ENCODE measurements at regions not wholly inside any gene's neighbourhood (a gene's known extent, or its start where the extent isn't known, plus 50 kb on each side); places are given as distances from the start of the nearest gene placed in this dataset.

DNA sequence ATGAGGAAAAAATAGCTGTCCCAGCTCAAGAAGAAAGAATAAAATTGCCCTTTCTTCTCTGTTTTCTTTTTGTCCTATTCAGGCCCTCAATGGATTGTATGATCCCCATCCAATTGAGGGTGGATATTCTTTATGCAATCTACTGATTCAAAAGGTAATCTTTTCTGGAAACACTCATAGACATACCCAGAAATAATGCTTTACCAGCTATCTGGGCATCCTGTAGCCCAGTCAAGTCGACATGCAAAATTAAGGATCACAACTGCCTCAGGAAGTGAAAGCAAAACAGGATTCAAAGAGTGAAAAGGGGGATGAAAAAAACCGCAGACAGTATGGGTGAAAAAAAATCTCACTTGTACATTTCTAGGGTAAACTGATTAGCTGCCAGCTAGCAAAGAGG, 410.1 kb downstream of the TBC1D32 start:
- Histone ChIP-seq H3K4me1 (ENCODE audit: insufficient read depth, low read length, poor library complexity, severe bottlenecking) (no peaks in the 10 kb centered on the region), H3K9me3 (ENCODE audit: low read depth, low read length, poor library complexity, severe bottlenecking) (no peaks in the 10 kb centered on the region), H3K36me3 (ENCODE audit: insufficient read depth, low read length, poor library complexity, severe bottlenecking) (no peaks in the 10 kb centered on the region), H3K27ac (ENCODE audit: low read depth, low read length, poor library complexity, severe bottlenecking) (no peak overlapping the region), H3K4me3 (ENCODE audit: low read depth, low read length, poor library complexity, severe bottlenecking) (no peak overlapping the region), H3K27me3 (replicated peaks; ENCODE audit: insufficient read depth, low read depth, low read length, poor library complexity) (no peaks in the 10 kb centered on the region)
- intact Hi-C loops (cut with micrococcal nuclease; ENCODE audit: unreplicated experiment): no loop called here
- TF ChIP-seq EZH2 (IDR thresholded peaks at IDR 0.05; ENCODE audit: borderline replicate concordance, low read depth, low read length, poor library complexity, severe bottlenecking): no peak
- TF ChIP-seq, protein P1, sequence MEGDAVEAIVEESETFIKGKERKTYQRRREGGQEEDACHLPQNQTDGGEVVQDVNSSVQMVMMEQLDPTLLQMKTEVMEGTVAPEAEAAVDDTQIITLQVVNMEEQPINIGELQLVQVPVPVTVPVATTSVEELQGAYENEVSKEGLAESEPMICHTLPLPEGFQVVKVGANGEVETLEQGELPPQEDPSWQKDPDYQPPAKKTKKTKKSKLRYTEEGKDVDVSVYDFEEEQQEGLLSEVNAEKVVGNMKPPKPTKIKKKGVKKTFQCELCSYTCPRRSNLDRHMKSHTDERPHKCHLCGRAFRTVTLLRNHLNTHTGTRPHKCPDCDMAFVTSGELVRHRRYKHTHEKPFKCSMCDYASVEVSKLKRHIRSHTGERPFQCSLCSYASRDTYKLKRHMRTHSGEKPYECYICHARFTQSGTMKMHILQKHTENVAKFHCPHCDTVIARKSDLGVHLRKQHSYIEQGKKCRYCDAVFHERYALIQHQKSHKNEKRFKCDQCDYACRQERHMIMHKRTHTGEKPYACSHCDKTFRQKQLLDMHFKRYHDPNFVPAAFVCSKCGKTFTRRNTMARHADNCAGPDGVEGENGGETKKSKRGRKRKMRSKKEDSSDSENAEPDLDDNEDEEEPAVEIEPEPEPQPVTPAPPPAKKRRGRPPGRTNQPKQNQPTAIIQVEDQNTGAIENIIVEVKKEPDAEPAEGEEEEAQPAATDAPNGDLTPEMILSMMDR (conservative IDR thresholded peaks at IDR 0.05; ENCODE audit: low read depth, low read length): no peak
- ChIA-PET CTCF (no interaction called here), POLR2A (ENCODE audit: low non-redundant PET) (no interaction called here)
- BruUV-seq (replicated peaks): no TSS peak
- DNase-seq (ENCODE audit: low spot score): no peak

DNA sequence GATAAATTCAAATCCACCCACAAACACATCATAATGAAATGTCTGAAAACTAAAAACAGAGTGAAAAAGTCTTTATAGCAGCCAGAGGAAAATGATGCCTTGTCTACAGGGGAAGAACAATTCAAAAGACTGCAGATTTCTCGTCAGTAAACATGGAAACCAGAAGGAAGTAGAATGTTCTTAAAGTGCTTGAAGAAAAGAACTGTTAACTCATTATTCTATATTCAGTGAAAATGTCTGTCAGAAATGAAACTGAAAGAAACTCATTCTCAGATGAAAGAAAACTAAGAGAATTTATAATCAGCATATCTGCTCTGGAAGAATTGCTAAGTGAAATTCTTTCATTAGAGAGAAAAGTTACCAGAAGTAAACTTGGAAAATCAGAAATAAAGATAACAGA, 416.1 kb downstream of the TBC1D32 start:
- Histone ChIP-seq H3K9me3 (ENCODE audit: low read depth, low read length, poor library complexity, severe bottlenecking) (no peaks in the 10 kb centered on the region), H3K4me1 (ENCODE audit: insufficient read depth, low read length, poor library complexity, severe bottlenecking) (no peaks in the 10 kb centered on the region), H3K4me3 (ENCODE audit: low read depth, low read length, poor library complexity, severe bottlenecking) (no peak overlapping the region), H3K27ac (ENCODE audit: low read depth, low read length, poor library complexity, severe bottlenecking) (no peak overlapping the region), H3K27me3 (replicated peaks; ENCODE audit: insufficient read depth, low read depth, low read length, poor library complexity) (no peaks in the 10 kb centered on the region), H3K36me3 (ENCODE audit: insufficient read depth, low read length, poor library complexity, severe bottlenecking) (no peaks in the 10 kb centered on the region)
- DNase-seq (ENCODE audit: low spot score): no peak
- no TSS peak for BruUV-seq (replicated peaks)
- no peak for TF ChIP-seq EZH2 (IDR thresholded peaks at IDR 0.05; ENCODE audit: borderline replicate concordance, low read depth, low read length, poor library complexity, severe bottlenecking)
- TF ChIP-seq, protein P1 (conservative IDR thresholded peaks at IDR 0.05; ENCODE audit: low read depth, low read length): no peak
- POLR2A ChIA-PET (ENCODE audit: low non-redundant PET): no interaction called here
- CTCF ChIA-PET: no interaction called here
- intact Hi-C loops (cut with micrococcal nuclease; ENCODE audit: unreplicated experiment): no loop called here

- no peak for DNase-seq (ENCODE audit: low spot score)
- Histone ChIP-seq H3K9me3 (ENCODE audit: low read depth, low read length, poor library complexity, severe bottlenecking) (no peaks in the 10 kb centered on the region), H3K27ac (ENCODE audit: low read depth, low read length, poor library complexity, severe bottlenecking) (no peak overlapping the region), H3K4me3 (ENCODE audit: low read depth, low read length, poor library complexity, severe bottlenecking) (no peak overlapping the region), H3K36me3 (ENCODE audit: insufficient read depth, low read length, poor library complexity, severe bottlenecking) (no peaks in the 10 kb centered on the region), H3K4me1 (ENCODE audit: insufficient read depth, low read length, poor library complexity, severe bottlenecking) (no peaks in the 10 kb centered on the region), H3K27me3 (replicated peaks; ENCODE audit: insufficient read depth, low read depth, low read length, poor library complexity) (no peaks in the 10 kb centered on the region)
- BruUV-seq (replicated peaks): no TSS peak
- ChIA-PET POLR2A (ENCODE audit: low non-redundant PET) (no interaction called here), CTCF (no interaction called here)
- no peak for TF ChIP-seq EZH2 (IDR thresholded peaks at IDR 0.05; ENCODE audit: borderline replicate concordance, low read depth, low read length, poor library complexity, severe bottlenecking)
- TF ChIP-seq, protein P1 (conservative IDR thresholded peaks at IDR 0.05; ENCODE audit: low read depth, low read length): no peak
- intact Hi-C loops (cut with micrococcal nuclease; ENCODE audit: unreplicated experiment): no loop called here
These were observed 417.4 kb downstream of the TBC1D32 start for GRCh38 chr6:120916844-120917243.
